Choroid plexus epithelial cell (primary cell): ENCODE measurements at regions not wholly inside any gene's neighbourhood (a gene's known extent, or its start where the extent isn't known, plus 50 kb on each side); places are given as distances from the start of the nearest gene placed in this dataset.

Experiments used
- DNase-seq: peaks from one replicate; pipeline ENCODE4 v3.0.0-alpha.2; 2010; ENCODE audit warnings: low read depth
- H3K4me3 ChIP-seq: 2 replicates; pipeline ENCODE4 v1.5.1; 2011; ENCODE audit warnings: low read depth, mild to moderate bottlenecking, control low read depth, low read length, moderate library complexity
- TF ChIP-seq, protein P1 (sequence below): conservative IDR thresholded peaks from 2 replicates; pipeline ENCODE4 v1.5.1; 2011; ENCODE audit warnings: low read depth, mild to moderate bottlenecking, control low read depth, inconsistent platforms, low read length, moderate library complexity

DNA sequence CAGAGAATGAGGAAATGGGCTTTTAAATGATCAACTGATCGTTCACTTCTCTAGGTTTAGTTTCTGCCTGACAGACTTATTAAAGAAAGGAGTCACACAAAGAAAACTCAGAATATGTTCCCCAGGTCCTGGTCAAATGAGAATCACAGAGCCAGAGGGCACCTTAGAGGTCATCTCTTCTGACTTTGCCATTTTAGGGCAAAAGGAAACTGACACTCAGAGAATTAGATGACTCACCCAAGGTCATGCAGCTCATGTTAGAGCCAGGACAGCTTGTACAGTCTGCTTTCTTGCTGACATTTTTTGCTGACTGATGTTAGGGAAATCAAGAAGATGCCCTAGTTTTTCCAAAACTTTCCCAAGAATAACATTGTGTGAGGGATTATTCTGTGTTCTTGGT is 312.7 kb upstream of the SP8 start:
- DNase-seq = no peak
- no peak overlapping the region for H3K4me3 ChIP-seq
- TF ChIP-seq, protein P1, sequence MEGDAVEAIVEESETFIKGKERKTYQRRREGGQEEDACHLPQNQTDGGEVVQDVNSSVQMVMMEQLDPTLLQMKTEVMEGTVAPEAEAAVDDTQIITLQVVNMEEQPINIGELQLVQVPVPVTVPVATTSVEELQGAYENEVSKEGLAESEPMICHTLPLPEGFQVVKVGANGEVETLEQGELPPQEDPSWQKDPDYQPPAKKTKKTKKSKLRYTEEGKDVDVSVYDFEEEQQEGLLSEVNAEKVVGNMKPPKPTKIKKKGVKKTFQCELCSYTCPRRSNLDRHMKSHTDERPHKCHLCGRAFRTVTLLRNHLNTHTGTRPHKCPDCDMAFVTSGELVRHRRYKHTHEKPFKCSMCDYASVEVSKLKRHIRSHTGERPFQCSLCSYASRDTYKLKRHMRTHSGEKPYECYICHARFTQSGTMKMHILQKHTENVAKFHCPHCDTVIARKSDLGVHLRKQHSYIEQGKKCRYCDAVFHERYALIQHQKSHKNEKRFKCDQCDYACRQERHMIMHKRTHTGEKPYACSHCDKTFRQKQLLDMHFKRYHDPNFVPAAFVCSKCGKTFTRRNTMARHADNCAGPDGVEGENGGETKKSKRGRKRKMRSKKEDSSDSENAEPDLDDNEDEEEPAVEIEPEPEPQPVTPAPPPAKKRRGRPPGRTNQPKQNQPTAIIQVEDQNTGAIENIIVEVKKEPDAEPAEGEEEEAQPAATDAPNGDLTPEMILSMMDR = no peak

DNA sequence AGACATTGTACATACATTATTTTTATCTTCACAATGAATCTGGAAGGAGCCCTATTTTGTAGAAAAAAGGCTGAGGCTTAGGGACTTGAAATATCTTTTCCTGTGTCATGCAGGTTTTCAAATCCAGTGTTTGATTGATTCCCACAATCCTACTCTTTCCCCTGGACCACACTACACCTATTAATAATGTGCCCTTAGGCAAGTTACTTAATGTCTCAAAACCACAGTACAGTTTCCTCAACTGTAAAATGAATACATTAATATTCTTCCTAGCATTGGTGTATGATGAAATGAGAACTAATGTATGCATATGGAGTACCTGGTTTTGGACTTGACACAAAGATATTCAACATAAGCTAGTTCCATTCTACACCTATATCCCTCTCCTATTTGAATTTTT is 313.3 kb upstream of the SP8 start:
- no peak overlapping the region for H3K4me3 ChIP-seq
- no peak for DNase-seq
- TF ChIP-seq, protein P1 = no peak

DNA sequence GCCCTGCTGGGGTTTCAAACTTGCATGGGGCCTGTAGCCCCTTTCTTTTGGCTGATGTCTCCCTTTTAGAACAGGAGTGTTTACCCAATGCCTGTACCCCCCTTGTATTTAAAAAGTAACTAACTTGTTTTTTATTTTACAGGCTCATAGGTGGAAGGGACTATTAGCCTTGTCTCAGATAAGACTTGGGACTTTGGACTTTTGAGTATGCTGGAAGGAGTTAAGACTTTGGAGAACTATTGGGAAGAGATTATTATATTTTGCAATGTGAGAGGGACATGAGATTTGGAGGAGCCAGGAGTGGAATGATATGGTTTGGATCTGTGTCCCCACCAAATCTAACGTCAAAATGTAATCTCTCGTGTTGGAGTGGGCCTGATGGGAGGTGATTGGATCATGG is 314.9 kb upstream of the SP8 start:
- DNase-seq = no peak
- TF ChIP-seq, protein P1 = no peak
- no peak overlapping the region for H3K4me3 ChIP-seq

DNA sequence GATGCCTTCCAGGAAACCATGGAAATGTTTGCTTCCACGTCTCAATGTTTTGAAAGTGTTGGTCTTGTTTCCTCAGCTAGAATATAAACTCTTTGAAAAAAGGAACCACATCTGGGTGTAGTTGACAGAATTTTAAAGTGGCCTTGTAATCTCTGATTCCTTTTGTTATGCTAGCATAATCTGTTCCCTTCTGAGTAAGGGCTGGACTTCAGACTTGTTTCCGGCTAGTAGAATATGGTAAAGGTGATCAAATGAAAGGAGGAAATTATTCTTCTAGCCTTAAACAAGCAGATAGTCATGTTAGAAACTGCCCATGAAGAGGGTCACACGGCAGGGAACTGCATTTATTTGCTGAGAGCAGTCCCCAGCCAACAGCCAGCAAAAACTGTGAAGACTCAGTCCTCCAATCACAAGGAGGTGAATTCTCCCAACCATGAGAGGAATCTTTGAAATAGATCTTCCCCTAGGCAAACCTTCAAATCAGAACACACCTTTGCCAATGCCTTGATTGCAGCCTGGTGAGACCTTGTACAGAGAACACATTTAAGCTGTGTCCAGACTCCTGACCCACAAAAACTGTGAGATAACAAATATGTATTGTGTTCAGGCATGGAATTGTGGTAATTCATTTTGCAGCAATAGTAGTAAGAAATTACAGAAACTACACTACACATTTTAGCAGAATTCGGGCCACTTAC is 316.9 kb upstream of the SP8 start:
- H3K4me3 ChIP-seq = no peak overlapping the region
- DNase-seq = no peak
- TF ChIP-seq, protein P1 = no peak

DNA sequence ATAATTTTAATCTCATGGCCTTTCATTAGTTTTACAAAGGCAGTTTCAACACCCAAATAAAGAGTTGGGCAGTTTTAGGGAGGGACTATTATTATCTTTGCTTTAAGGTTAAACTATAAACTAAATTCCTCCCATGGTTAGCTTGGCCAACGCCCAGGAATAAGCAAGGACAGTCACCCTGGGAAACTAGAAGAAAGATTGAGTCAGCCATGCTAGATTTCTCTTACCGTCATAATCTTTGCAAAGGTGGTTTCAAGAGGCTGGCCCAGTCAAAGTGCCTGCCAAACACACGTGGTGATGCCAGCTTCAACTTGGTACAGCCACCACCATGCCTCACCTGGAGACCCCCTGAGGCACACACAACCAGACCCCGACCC is 317.4 kb upstream of the SP8 start:
- DNase-seq = no peak
- H3K4me3 ChIP-seq = no peak overlapping the region
- TF ChIP-seq, protein P1 = no peak

DNA sequence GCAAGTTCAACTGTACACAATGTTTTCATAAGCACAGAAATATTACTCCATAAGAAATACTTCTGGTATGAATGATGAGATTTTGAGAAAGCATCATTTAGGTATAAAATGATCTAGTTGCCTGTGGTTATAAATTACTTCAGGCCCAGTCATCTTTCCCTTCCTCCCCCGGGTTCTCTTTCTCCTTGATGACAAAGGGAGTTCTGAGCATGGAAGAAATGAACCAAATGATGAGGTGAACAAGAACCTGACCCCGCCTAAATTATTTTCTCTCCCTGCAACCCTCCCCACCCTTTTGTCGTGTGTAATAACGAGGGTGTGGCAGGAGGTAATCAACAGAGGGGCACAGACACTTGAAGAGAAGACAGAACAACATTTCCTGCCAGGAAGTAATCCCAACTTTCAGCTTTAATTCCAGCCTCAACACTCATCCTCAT is 319.6 kb upstream of the SP8 start:
- DNase-seq = no peak
- H3K4me3 ChIP-seq = no peak overlapping the region
- TF ChIP-seq, protein P1 = no peak

DNA sequence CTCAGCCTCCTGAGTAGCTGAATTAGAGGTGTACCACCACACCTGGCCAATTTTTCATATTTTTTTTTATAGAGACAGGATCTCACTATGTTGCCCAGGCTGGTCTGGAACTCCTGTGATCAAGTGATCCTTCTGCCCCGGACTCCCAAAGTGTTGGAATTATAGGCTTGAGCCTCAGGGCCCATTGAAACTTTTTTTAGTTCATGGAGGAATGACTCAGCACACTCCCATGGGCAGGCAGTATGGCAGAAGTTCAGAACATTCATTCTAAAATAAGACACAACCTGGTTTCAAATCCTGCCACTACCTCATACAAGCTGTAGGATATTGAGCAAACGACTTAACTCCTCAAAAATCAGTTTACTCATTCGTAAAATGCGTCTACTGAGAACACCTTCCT is 320.4 kb upstream of the SP8 start:
- TF ChIP-seq, protein P1 = no peak
- no peak overlapping the region for H3K4me3 ChIP-seq
- DNase-seq = no peak
